Lung (tissue), 11 donors: ENCODE measurements at regions not wholly inside any gene's neighbourhood (a gene's known extent, or its start where the extent isn't known, plus 50 kb on each side); places are given as distances from the start of the nearest gene placed in this dataset.

Source experiments
- ATAC-seq: fragments of 200-7000 bp; cut with Tn5 transposase; one replicate; pipeline ENCODE4 v1.9.1; 2020; ENCODE audit warnings: moderate number of reproducible peaks; ENCODE audit not compliant: insufficient read depth, low FRiP score
- DNase-seq, 3 donors: peaks; one replicate each; pipeline ENCODE4 v3.0.0-alpha.2; 2013 to 2017
- H3K27ac ChIP-seq, 2 donors: one replicate each; pipeline ENCODE4 v1.5.1; 2013; ENCODE audit warnings: mild to moderate bottlenecking in 2 of 2, moderate library complexity in 2 of 2, control low read depth in 1 of 2, inconsistent platforms in 1 of 2, low read depth in 1 of 2, low read length in 1 of 2
- H3K27me3 ChIP-seq, 3 donors: one replicate each; pipeline ENCODE4 v1.5.1; 2013; ENCODE audit warnings: low read length in 2 of 3; ENCODE audit not compliant: control insufficient read depth in 3 of 3, insufficient read depth in 3 of 3
- H3K36me3 ChIP-seq, 4 donors: one replicate each; pipeline ENCODE4 v1.5.1; 2013; ENCODE audit warnings: low read length in 4 of 4, mild to moderate bottlenecking in 1 of 4, moderate library complexity in 1 of 4; ENCODE audit not compliant: control insufficient read depth in 4 of 4, insufficient read depth in 4 of 4
- H3K4me1 ChIP-seq, 5 donors: one replicate each; pipeline ENCODE4 v1.5.1; 2013; ENCODE audit warnings: low read length in 5 of 5, mild to moderate bottlenecking in 2 of 5, moderate library complexity in 1 of 5; ENCODE audit not compliant: control insufficient read depth in 5 of 5, insufficient read depth in 5 of 5
- H3K4me3 ChIP-seq: one replicate; pipeline ENCODE4 v1.5.1; 2013; ENCODE audit warnings: mild to moderate bottlenecking, control low read depth, moderate library complexity
- H3K9ac ChIP-seq, 2 donors: one replicate each; pipeline ENCODE4 v1.5.1; 2013; ENCODE audit warnings: low read length in 2 of 2, control low read depth in 1 of 2; ENCODE audit not compliant: insufficient read depth in 1 of 2
- H3K9me3 ChIP-seq, 4 donors: one replicate each; pipeline ENCODE4 v1.5.1; 2013; ENCODE audit warnings: low read length in 3 of 4, mild to moderate bottlenecking in 1 of 4, moderate library complexity in 1 of 4; ENCODE audit not compliant: control insufficient read depth in 4 of 4, insufficient read depth in 3 of 4
- WGBS, 2 donors: extraction: QIAGEN DNeasy Blood & Tissue Kit; methylation state at CpG; one replicate each; pipeline ENCODE4 v1.1.7; 2013; 5-methylcytosine and 5-hydroxymethylcytosine counted together
- TF ChIP-seq, protein P1 (sequence below): IDR thresholded peaks from 2 replicates; pipeline ENCODE4 v1.5.1; 2012; ENCODE audit warnings: mild to moderate bottlenecking; ENCODE audit errors: control extremely low read depth, extremely low read depth
- donor health status: control.
- donor health status: control.
- donor health status: Bipolar disorder and iron deficiency.
- donor health status: healthy.
- donor health status: DM: yes; HTN: yes; CAD: no.

DNA sequence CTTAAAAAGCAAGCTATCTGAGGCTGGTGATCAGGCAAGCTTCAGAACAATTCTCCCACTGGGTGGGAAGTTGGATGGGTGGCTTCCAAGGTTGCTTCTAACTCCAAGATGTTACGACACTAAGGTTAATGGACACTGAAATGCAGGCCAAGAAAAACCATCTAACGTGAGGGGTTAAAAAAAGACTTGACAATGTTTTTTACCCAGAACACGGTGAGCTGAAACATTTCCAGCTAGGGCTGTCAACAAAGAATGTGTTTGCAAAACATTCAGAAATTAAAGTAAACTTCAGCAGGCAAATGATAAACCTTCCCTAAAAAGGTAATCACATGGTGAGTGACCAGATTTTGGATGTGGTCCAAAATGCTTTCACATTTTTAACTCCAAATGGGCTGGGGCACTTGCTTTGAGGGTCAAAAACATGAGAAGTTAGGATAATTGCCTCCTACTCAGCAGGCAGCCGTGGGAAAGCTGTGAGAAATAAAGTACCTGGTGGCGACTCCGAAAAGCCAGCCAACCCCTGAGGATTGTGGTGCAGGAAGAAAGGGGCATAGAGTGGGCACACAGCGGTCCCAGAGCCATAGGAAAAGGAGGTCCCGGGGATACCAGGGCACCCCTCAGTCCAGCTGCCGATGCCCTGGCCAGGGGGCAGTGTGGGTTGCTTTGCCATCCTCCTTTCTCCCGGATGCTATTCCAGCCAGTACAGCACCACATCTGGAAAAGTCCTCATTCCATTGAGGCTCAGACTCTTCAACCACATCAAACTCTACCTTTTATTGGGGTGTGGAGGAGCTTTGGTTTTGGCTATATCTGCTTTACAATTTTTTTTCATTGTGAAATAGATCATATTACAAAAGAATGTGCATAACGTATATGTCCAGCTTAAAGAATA lies 90.0 kb upstream of the ATL2 start:
- H3K27ac ChIP-seq: no peak overlapping the region
- H3K27me3 ChIP-seq: no peaks in the 10 kb centered on the region
- ATAC-seq (no peak), DNase-seq (peak in 2 of 3 donors; percentile 35 to 53)
- no peaks in the 10 kb centered on the region for H3K9me3 ChIP-seq
- H3K4me1 ChIP-seq: peaks cover 0 to 10% (median 0%) of the 10 kb centered on the region in 5 donors
- H3K9ac ChIP-seq: no peak overlapping the region
- no peaks in the 10 kb centered on the region for H3K36me3 ChIP-seq
- TF ChIP-seq, protein P1, sequence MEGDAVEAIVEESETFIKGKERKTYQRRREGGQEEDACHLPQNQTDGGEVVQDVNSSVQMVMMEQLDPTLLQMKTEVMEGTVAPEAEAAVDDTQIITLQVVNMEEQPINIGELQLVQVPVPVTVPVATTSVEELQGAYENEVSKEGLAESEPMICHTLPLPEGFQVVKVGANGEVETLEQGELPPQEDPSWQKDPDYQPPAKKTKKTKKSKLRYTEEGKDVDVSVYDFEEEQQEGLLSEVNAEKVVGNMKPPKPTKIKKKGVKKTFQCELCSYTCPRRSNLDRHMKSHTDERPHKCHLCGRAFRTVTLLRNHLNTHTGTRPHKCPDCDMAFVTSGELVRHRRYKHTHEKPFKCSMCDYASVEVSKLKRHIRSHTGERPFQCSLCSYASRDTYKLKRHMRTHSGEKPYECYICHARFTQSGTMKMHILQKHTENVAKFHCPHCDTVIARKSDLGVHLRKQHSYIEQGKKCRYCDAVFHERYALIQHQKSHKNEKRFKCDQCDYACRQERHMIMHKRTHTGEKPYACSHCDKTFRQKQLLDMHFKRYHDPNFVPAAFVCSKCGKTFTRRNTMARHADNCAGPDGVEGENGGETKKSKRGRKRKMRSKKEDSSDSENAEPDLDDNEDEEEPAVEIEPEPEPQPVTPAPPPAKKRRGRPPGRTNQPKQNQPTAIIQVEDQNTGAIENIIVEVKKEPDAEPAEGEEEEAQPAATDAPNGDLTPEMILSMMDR: no peak
- no peak overlapping the region for H3K4me3 ChIP-seq
- WGBS, 2 donors: 69 to 77% methylated on average over 11 of the region's 11 CpGs

DNA sequence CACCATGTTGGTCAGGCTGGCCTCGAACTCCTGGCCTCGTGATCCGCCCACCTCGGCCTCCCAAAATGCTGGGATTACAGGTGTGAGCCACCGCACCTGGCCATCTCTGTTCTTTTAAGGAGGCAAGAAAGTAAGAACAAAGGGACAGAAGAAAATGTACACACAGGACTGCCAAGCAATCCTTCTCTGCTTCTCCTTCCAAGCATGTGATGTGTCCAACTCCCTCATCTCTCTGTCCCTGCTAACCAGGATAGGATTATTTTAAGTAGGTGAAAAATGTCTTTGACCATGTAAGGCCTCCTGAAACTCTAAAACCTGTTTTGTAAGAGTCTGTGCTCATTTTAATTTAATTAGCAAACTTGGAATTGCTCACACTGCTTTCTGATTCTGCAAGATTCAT lies 89.3 kb upstream of the ATL2 start:
- ATAC-seq (no peak), DNase-seq (no peak)
- Histone ChIP-seq H3K27me3 (no peaks in the 10 kb centered on the region), H3K36me3 (no peaks in the 10 kb centered on the region), H3K27ac (no peak overlapping the region), H3K9ac (no peak overlapping the region), H3K4me3 (no peak overlapping the region), H3K9me3 (no peaks in the 10 kb centered on the region), H3K4me1 (peaks cover 0 to 10% (median 0%) of the 10 kb centered on the region in 5 donors)
- WGBS, 2 donors: 95% methylated on average over 5 of the region's 5 CpGs
- TF ChIP-seq, protein P1: no peak

DNA sequence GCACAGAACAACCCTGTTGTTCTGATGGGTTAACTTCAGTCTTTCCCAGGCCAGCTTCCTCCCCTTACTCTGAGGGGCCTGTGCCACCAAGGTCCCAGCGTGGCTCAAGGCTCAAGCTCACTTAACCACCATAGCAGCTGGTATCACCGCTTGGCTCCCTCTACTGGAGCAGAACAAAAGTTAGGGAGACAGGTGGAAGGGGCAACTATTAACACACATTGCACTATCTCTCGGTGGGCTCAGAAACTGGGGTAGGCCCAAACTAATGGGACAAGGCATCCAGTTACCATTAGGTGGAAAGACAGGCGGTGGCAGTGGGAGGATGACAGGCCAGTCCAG lies 88.7 kb upstream of the ATL2 start:
- ATAC-seq (no peak), DNase-seq (peak in 2 of 3 donors; percentile 19 to 31)
- H3K4me1 ChIP-seq: peaks cover 0 to 10% (median 0%) of the 10 kb centered on the region in 5 donors
- H3K9ac ChIP-seq: no peak overlapping the region
- H3K27ac ChIP-seq: no peak overlapping the region
- 57 to 61% methylated on average over 4 of the region's 4 CpGs for WGBS, 2 donors
- H3K27me3 ChIP-seq: no peaks in the 10 kb centered on the region
- H3K36me3 ChIP-seq: no peaks in the 10 kb centered on the region
- no peaks in the 10 kb centered on the region for H3K9me3 ChIP-seq
- TF ChIP-seq, protein P1: no peak
- no peak overlapping the region for H3K4me3 ChIP-seq
